Skeletal muscle cell (primary cell): ENCODE measurements at regions not wholly inside any gene's neighbourhood (a gene's known extent, or its start where the extent isn't known, plus 50 kb on each side); places are given as distances from the start of the nearest gene placed in this dataset.
A peak's percentile ranks its signal among the peaks of the same experiment; 100 is the strongest.
"Not testable (repeated sequence)": the region's sequence is repeated elsewhere in the genome, so short reads cannot be mapped to it uniquely, and the experiment has no call there.

Experiments
- DNase-seq: peaks from one replicate; pipeline ENCODE4 v3.0.0-alpha.2; 2010; ENCODE audit warnings: low read depth
- H3K4me3 ChIP-seq: 2 replicates; pipeline ENCODE4 v1.5.1; 2011; ENCODE audit warnings: low read depth, mild to moderate bottlenecking, control low read depth, low read length, moderate library complexity

- H3K4me3 ChIP-seq = no peak overlapping the region
- no peak for DNase-seq
Observed at GRCh38 chr5:29231154-29231553, 1962.3 kb upstream of the CDH6 start.

- no peak for DNase-seq
- H3K4me3 ChIP-seq = no peak overlapping the region
Observed at GRCh38 chr5:29230591-29230990, 1962.9 kb upstream of the CDH6 start.

- DNase-seq = no peak
- no peak overlapping the region for H3K4me3 ChIP-seq
Observed at GRCh38 chr5:29229461-29229860, 1964.0 kb upstream of the CDH6 start.

- no peak for DNase-seq
- no peak overlapping the region for H3K4me3 ChIP-seq
Observed at GRCh38 chr5:29218138-29218537, 1975.3 kb upstream of the CDH6 start.

GRCh38 chr5:29214839-29215238 lies 1978.6 kb upstream of the CDH6 start:
- no peak overlapping the region for H3K4me3 ChIP-seq
- no peak for DNase-seq

- DNase-seq = no peak
- no peak overlapping the region for H3K4me3 ChIP-seq
Observed at GRCh38 chr5:29213475-29213874, 1980.0 kb upstream of the CDH6 start.

GRCh38 chr5:29208024-29208423 lies 1985.5 kb upstream of the CDH6 start:
- peak; percentile 6 for DNase-seq
- no peak overlapping the region for H3K4me3 ChIP-seq

GRCh38 chr5:29203049-29203448 lies 1990.4 kb upstream of the CDH6 start:
- no peak overlapping the region for H3K4me3 ChIP-seq
- DNase-seq = no peak

GRCh38 chr5:29197631-29198454 lies 1995.6 kb upstream of the CDH6 start:
- DNase-seq = no peak
- no peak overlapping the region for H3K4me3 ChIP-seq

- no peak overlapping the region for H3K4me3 ChIP-seq
- DNase-seq = no peak
Observed at GRCh38 chr5:29193972-29194371, 1999.5 kb upstream of the CDH6 start.

GRCh38 chr5:29191269-29192048 lies 2002.0 kb upstream of the CDH6 start:
- H3K4me3 ChIP-seq, DNase-seq: not testable (repeated sequence)

GRCh38 chr5:29190398-29190797 lies 2003.1 kb upstream of the CDH6 start:
- H3K4me3 ChIP-seq, DNase-seq: not testable (repeated sequence)

- not testable (repeated sequence) for DNase-seq, H3K4me3 ChIP-seq
Observed at GRCh38 chr5:29186380-29186779, 2007.1 kb upstream of the CDH6 start.

- DNase-seq = no peak
Observed at GRCh38 chr5:29185558-29185957, 2007.9 kb upstream of the CDH6 start.

GRCh38 chr5:29175774-29176173 lies 2017.7 kb upstream of the CDH6 start:
- no peak overlapping the region for H3K4me3 ChIP-seq
- DNase-seq = no peak

More at GRCh38 chr5:29185558-29185957, 2007.9 kb upstream of the CDH6 start:
- no peak overlapping the region for H3K4me3 ChIP-seq

GRCh38 chr5:29170599-29170998 lies 2022.9 kb upstream of the CDH6 start:
- H3K4me3 ChIP-seq = no peak overlapping the region
- no peak for DNase-seq

- no peak overlapping the region for H3K4me3 ChIP-seq
- DNase-seq = no peak
Observed at GRCh38 chr5:29169886-29170285, 2023.6 kb upstream of the CDH6 start.

- DNase-seq = no peak
- H3K4me3 ChIP-seq = no peak overlapping the region
Observed at GRCh38 chr5:29162297-29162696, 2031.2 kb upstream of the CDH6 start.

GRCh38 chr5:29161399-29162291 lies 2031.8 kb upstream of the CDH6 start:
- DNase-seq = no peak
- no peak overlapping the region for H3K4me3 ChIP-seq

GRCh38 chr5:29157975-29158374 lies 2035.5 kb upstream of the CDH6 start:
- no peak overlapping the region for H3K4me3 ChIP-seq
- no peak for DNase-seq
